HepG2 (cell line): ENCODE measurements at regions not wholly inside any gene's neighbourhood (a gene's known extent, or its start where the extent isn't known, plus 50 kb on each side); places are given as distances from the start of the nearest gene placed in this dataset.

Experiments used
- CTCF ChIP-seq: sonication (generic); formaldehyde crosslinking; IDR thresholded peaks from 2 replicates; pipeline ENCODE4 v1.5.0; 2020; ENCODE audit warnings: mild to moderate bottlenecking, missing genetic modification reagents, moderate library complexity
- EP300 ChIP-seq, 3 experiments: sonication (generic) in 1 of 3; formaldehyde crosslinking in 1 of 3; IDR thresholded peaks; 2 replicates each; pipeline versions ENCODE4 v1.5.1 to v1.6.1; 2011 to 2020; ENCODE audit warnings: low read depth in 2 of 3, low read length in 2 of 3, borderline replicate concordance in 1 of 3, improper control_type of control experiment in 1 of 3, mild to moderate bottlenecking in 1 of 3, missing genetic modification reagents in 1 of 3, moderate library complexity in 1 of 3
- ETV6 ChIP-seq: sonication (generic); formaldehyde crosslinking; conservative IDR thresholded peaks from 2 replicates; pipeline ENCODE4 v1.4.0; 2020; ENCODE audit warnings: missing genetic modification reagents
- FOSL1 ChIP-seq: sonication (generic); formaldehyde crosslinking; IDR thresholded peaks from 2 replicates; pipeline ENCODE4 v1.9.0; 2021; ENCODE audit warnings: missing genetic modification reagents, borderline replicate concordance
- HIC2 ChIP-seq: sonication (generic); formaldehyde crosslinking; IDR thresholded peaks from 2 replicates; pipeline ENCODE4 v1.9.0; 2022; ENCODE audit warnings: low read depth, missing genetic modification reagents
- RAD21 ChIP-seq: fragments of 450-650 bp; formaldehyde crosslinking; IDR thresholded peaks from 2 replicates; pipeline ENCODE4 v1.5.0; 2020; ENCODE audit warnings: mild to moderate bottlenecking
- U2AF2 ChIP-seq: fragments of 200-400 bp; formaldehyde crosslinking; IDR thresholded peaks from 2 replicates; pipeline ENCODE4 v1.6.1; 2017; ENCODE audit warnings: low read depth, mild to moderate bottlenecking, low read length
- ZFP36 ChIP-seq: fragments of 150-350 bp; IDR thresholded peaks from 2 replicates; pipeline ENCODE4 v1.6.1; 2018; ENCODE audit warnings: borderline replicate concordance, low read length, low read depth; ENCODE audit not compliant: partially characterized antibody
- ZNF660 ChIP-seq: sonication (generic); formaldehyde crosslinking; IDR thresholded peaks from 2 replicates; pipeline ENCODE4 v1.5.1; 2020; ENCODE audit warnings: mild to moderate bottlenecking, low read depth, missing genetic modification reagents, borderline replicate concordance
- TF ChIP-seq, protein P1 (sequence below): sonication (generic); formaldehyde crosslinking; IDR thresholded peaks from 2 replicates; pipeline ENCODE4 v1.9.0; 2021; ENCODE audit warnings: missing genetic modification reagents, borderline replicate concordance

DNA sequence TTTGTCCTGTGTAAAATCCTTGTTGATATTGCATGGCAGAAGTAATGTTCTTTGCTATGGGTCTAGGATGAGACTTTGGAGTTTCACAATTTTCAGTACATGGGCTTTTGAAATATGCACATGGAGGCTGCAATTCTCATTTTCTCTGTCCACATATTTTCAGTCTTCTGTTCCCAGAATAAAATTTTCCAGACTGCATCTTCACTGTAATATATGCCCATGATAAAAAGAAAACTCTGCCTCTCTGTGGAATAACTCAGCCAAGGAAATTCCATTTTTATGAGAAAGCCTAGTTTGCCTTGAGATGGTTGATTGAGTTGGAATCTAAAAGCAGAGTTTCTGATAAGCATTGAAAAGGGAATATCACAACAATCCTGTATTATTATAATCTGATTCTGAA, 601.4 kb upstream of the AADAT start:
- no peak for TF ChIP-seq EP300 (IDR thresholded peaks at IDR 0.05; ENCODE audit: low read depth in 2 of 2, low read length in 2 of 2)
- no peak for TF ChIP-seq EP300 (CRISPR knock-in tag; IDR thresholded peaks at IDR 0.05; ENCODE audit: borderline replicate concordance)
- no peak for TF ChIP-seq RAD21 (CRISPR knock-in tag)
- TF ChIP-seq CTCF (CRISPR knock-in tag), result no peak
- no peak for TF ChIP-seq FOSL1
- TF ChIP-seq ETV6 (CRISPR knock-in tag), result no peak
- TF ChIP-seq ZNF660 (CRISPR knock-in tag), result no peak
- TF ChIP-seq, protein P1, sequence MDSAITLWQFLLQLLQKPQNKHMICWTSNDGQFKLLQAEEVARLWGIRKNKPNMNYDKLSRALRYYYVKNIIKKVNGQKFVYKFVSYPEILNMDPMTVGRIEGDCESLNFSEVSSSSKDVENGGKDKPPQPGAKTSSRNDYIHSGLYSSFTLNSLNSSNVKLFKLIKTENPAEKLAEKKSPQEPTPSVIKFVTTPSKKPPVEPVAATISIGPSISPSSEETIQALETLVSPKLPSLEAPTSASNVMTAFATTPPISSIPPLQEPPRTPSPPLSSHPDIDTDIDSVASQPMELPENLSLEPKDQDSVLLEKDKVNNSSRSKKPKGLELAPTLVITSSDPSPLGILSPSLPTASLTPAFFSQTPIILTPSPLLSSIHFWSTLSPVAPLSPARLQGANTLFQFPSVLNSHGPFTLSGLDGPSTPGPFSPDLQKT, result no peak
- TF ChIP-seq HIC2, result no peak
- no peak for TF ChIP-seq U2AF2
- no peak for TF ChIP-seq ZFP36
